ENCODE measurements at regions not wholly inside any gene's neighbourhood (a gene's known extent, or its start where the extent isn't known, plus 50 kb on each side); places are given as distances from the start of the nearest gene placed in this dataset.

GRCh38 chr2:49238604-49238960 is 84.3 kb upstream of the FSHR start:
- no peak for TF ChIP-seq CTCF (IDR thresholded peaks at IDR 0.05; ENCODE audit: insufficient read depth, low read depth, low read length)
- H3K4me3 ChIP-seq (ENCODE audit: low read depth, low read length), result no peak overlapping the region
- DNase-seq (ENCODE audit: low read depth), result no peak

GRCh38 chr2:49237867-49238603 is 83.7 kb upstream of the FSHR start:
- no peak for TF ChIP-seq CTCF (IDR thresholded peaks at IDR 0.05; ENCODE audit: insufficient read depth, low read depth, low read length)
- no peak overlapping the region for H3K4me3 ChIP-seq (ENCODE audit: low read depth, low read length)
- no peak for DNase-seq (ENCODE audit: low read depth)

- TF ChIP-seq CTCF (IDR thresholded peaks at IDR 0.05; ENCODE audit: insufficient read depth, low read depth, low read length), result no peak
- DNase-seq (ENCODE audit: low read depth), result no peak
Measured at GRCh38 chr2:49236316-49236715, 82.0 kb upstream of the FSHR start.

GRCh38 chr2:49226360-49226759 is 72.0 kb upstream of the FSHR start:
- no peak for DNase-seq (ENCODE audit: low read depth)
- TF ChIP-seq CTCF (IDR thresholded peaks at IDR 0.05; ENCODE audit: insufficient read depth, low read depth, low read length), result no peak
- H3K4me3 ChIP-seq (ENCODE audit: low read depth, low read length), result no peak overlapping the region

More at GRCh38 chr2:49236316-49236715, 82.0 kb upstream of the FSHR start:
- no peak overlapping the region for H3K4me3 ChIP-seq (ENCODE audit: low read depth, low read length)

GRCh38 chr2:49225126-49225525 is 70.8 kb upstream of the FSHR start:
- no peak for TF ChIP-seq CTCF (IDR thresholded peaks at IDR 0.05; ENCODE audit: insufficient read depth, low read depth, low read length)
- H3K4me3 ChIP-seq (ENCODE audit: low read depth, low read length), result no peak overlapping the region
- DNase-seq (ENCODE audit: low read depth), result no peak

GRCh38 chr2:49224426-49225010 is 70.2 kb upstream of the FSHR start:
- DNase-seq (ENCODE audit: low read depth), result no peak
- TF ChIP-seq CTCF (IDR thresholded peaks at IDR 0.05; ENCODE audit: insufficient read depth, low read depth, low read length), result no peak
- no peak overlapping the region for H3K4me3 ChIP-seq (ENCODE audit: low read depth, low read length)

Measured in fibroblast of villous mesenchyme (primary cell).